HepG2 (cell line): ENCODE measurements at regions not wholly inside any gene's neighbourhood (a gene's known extent, or its start where the extent isn't known, plus 50 kb on each side); places are given as distances from the start of the nearest gene placed in this dataset.

Source experiments
- ATAC-seq: fragments of 200-7000 bp; cut with Tn5 transposase; 3 replicates; pipeline ENCODE4 v1.9.1; 2020; ENCODE audit warnings: mild to moderate bottlenecking, moderate library complexity
- BruUV-seq: library from RNA; stranded (reverse); fragments of 400-500 nt; replicated peaks from 2 replicates; lab custom pipeline; 2021; lab: Mats Ljungman, UMichigan
- CTCF ChIA-PET: fragments of 300-600 bp; formaldehyde crosslinking; extraction: SDS; loops from one replicate; lab custom pipeline; 2021; ENCODE audit warnings: low total read pairs, inconsistent platforms, low intra/inter-chr PET ratio; lab: Yijun Ruan, JAX
- POLR2A ChIA-PET: fragments of 350-600 bp; sonication (Branson Sonifier 250); formaldehyde crosslinking; loops from one replicate; lab custom pipeline; 2020; ENCODE audit warnings: antibody characterized with exemption, inconsistent platforms; lab: Yijun Ruan, JAX
- DNase-seq: peaks from one replicate; pipeline ENCODE4 v3.0.0-alpha.2; 2015; ENCODE audit warnings: low spot score
- FAIRE-seq: peaks from 3 replicates; lab custom pipeline; 2011; peaks lifted over from hg19 to GRCh38; lab: Jason Lieb, UNC
- H2AFZ ChIP-seq: one replicate; pipeline ENCODE4 v1.6.1; 2011; ENCODE audit warnings: low read length, inconsistent platforms
- H3K27ac ChIP-seq: fragments of 300-600 bp; 3 replicates; pipeline ENCODE4 v1.8.0; 2011; ENCODE audit warnings: mixed run types, mild to moderate bottlenecking, mixed read lengths, low read length, inconsistent platforms; ENCODE audit not compliant: insufficient read depth; ENCODE audit errors: extremely low read length
- H3K27me3 ChIP-seq, 2 experiments: fragments of 200-600 bp in 1 of 2; 2 replicates in 1 of 2; 3 replicates in 1 of 2; pipeline versions ENCODE4 v1.6.0 to v1.8.0; 2011; ENCODE audit warnings: low read length in 2 of 2, mild to moderate bottlenecking in 2 of 2, moderate library complexity in 2 of 2, inconsistent platforms in 1 of 2; ENCODE audit not compliant: insufficient read depth in 2 of 2, control insufficient read depth in 1 of 2
- H3K36me3 ChIP-seq, 2 experiments: fragments of 200-600 bp in 1 of 2; replicated peaks in 1 of 2; 2 replicates in 1 of 2; 3 replicates in 1 of 2; pipeline versions ENCODE4 v1.5.1 to v1.8.0; 2011; ENCODE audit warnings: low read length in 2 of 2, inconsistent platforms in 1 of 2; ENCODE audit not compliant: insufficient read depth in 2 of 2, control insufficient read depth in 1 of 2
- H3K4me1 ChIP-seq: 2 replicates; pipeline ENCODE4 v1.5.1; 2012; ENCODE audit warnings: low read length, inconsistent platforms; ENCODE audit not compliant: insufficient read depth
- H3K4me2 ChIP-seq: 2 replicates; pipeline ENCODE4 v1.6.0; 2011; ENCODE audit warnings: low read depth, low read length, inconsistent platforms
- H3K4me3 ChIP-seq, 3 experiments: fragments of 200-600 bp in 1 of 3; sonication (generic), shearing (Covaris generic) in 1 of 3; replicated peaks in 1 of 3; 2 replicates each; pipeline ENCODE4 v1.5.1; 2011 to 2016; ENCODE audit warnings: low read length in 3 of 3, inconsistent platforms in 2 of 3, low read depth in 2 of 3, mild to moderate bottlenecking in 2 of 3, control low read depth in 1 of 3, mixed read lengths in 1 of 3; ENCODE audit not compliant: insufficient read depth in 1 of 3
- H3K79me2 ChIP-seq: one replicate; pipeline ENCODE4 v1.6.1; 2011; ENCODE audit warnings: low read length, inconsistent platforms; ENCODE audit not compliant: insufficient read depth
- H3K9ac ChIP-seq: 2 replicates; pipeline ENCODE4 v1.6.0; 2011; ENCODE audit warnings: mild to moderate bottlenecking, low read depth, low read length, inconsistent platforms; ENCODE audit not compliant: insufficient read depth
- H3K9me3 ChIP-seq: 2 replicates; pipeline ENCODE4 v1.5.1; 2012; ENCODE audit warnings: mild to moderate bottlenecking, low read length
- H4K20me1 ChIP-seq: 2 replicates; pipeline ENCODE4 v1.6.0; 2011; ENCODE audit warnings: inconsistent platforms, mild to moderate bottlenecking, low read length, moderate library complexity; ENCODE audit not compliant: insufficient read depth
- HHEX ChIP-seq: IDR thresholded peaks from 2 replicates; pipeline ENCODE4 v1.6.1; 2016; ENCODE audit warnings: control low read depth
- KLF11 ChIP-seq: IDR thresholded peaks from 2 replicates; pipeline ENCODE4 v1.6.1; 2016; ENCODE audit warnings: missing compliant biosample characterization
- REPIN1 ChIP-seq: sonication (generic); formaldehyde crosslinking; IDR thresholded peaks from 2 replicates; pipeline ENCODE4 v1.8.0; 2022; ENCODE audit warnings: missing genetic modification reagents, low read depth, mild to moderate bottlenecking, borderline replicate concordance
- SAFB2 ChIP-seq: sonication (generic); formaldehyde crosslinking; IDR thresholded peaks from 2 replicates; pipeline ENCODE4 v1.5.1; 2020; ENCODE audit warnings: missing genetic modification reagents, low read depth, mild to moderate bottlenecking, borderline replicate concordance
- ZBTB7A ChIP-seq: sonication (generic); formaldehyde crosslinking; IDR thresholded peaks from 2 replicates; pipeline ENCODE4 v1.8.0; 2022; ENCODE audit warnings: mild to moderate bottlenecking, missing genetic modification reagents
- ZMYM4 ChIP-seq: sonication (generic); formaldehyde crosslinking; IDR thresholded peaks from 2 replicates; pipeline ENCODE4 v1.8.1; 2023; ENCODE audit warnings: mild to moderate bottlenecking, missing genetic modification reagents
- ZNF550 ChIP-seq: sonication (generic); formaldehyde crosslinking; IDR thresholded peaks from 2 replicates; pipeline ENCODE4 v1.4.0; 2020; ENCODE audit warnings: mild to moderate bottlenecking, missing genetic modification reagents, borderline replicate concordance
- ZNF660 ChIP-seq: sonication (generic); formaldehyde crosslinking; IDR thresholded peaks from 2 replicates; pipeline ENCODE4 v1.5.1; 2020; ENCODE audit warnings: mild to moderate bottlenecking, low read depth, missing genetic modification reagents, borderline replicate concordance
- ZNF782 ChIP-seq: sonication (generic); formaldehyde crosslinking; IDR thresholded peaks from 2 replicates; pipeline ENCODE4 v1.4.0; 2020; ENCODE audit warnings: missing genetic modification reagents, mild to moderate bottlenecking, borderline replicate concordance
- WGBS: methylation state at CpG from one replicate; pipeline ENCODE4 v1.1.6; 2017; ENCODE audit warnings: low lambda C conversion rate; 5-methylcytosine and 5-hydroxymethylcytosine counted together
- in situ Hi-C: cut with HindIII; loops from 2 replicates; pipeline ENCODE4 v1.10.0; 2017; ENCODE audit warnings: low pct_unique_long_range_greater_than_20kb; ENCODE audit not compliant: extremely low pct_ligation_motif_present
- intact Hi-C: fragments of 100-400 bp; cut with micrococcal nuclease; formaldehyde crosslinking; loops from one replicate; pipeline ENCODE4 v1.10.0; 2022; ENCODE audit not compliant: unreplicated experiment
- TF ChIP-seq, protein P1 (sequence below): sonication (generic); formaldehyde crosslinking; IDR thresholded peaks from 2 replicates; pipeline ENCODE4 v1.8.1; 2022; ENCODE audit warnings: low read depth, mild to moderate bottlenecking, missing genetic modification reagents

DNA sequence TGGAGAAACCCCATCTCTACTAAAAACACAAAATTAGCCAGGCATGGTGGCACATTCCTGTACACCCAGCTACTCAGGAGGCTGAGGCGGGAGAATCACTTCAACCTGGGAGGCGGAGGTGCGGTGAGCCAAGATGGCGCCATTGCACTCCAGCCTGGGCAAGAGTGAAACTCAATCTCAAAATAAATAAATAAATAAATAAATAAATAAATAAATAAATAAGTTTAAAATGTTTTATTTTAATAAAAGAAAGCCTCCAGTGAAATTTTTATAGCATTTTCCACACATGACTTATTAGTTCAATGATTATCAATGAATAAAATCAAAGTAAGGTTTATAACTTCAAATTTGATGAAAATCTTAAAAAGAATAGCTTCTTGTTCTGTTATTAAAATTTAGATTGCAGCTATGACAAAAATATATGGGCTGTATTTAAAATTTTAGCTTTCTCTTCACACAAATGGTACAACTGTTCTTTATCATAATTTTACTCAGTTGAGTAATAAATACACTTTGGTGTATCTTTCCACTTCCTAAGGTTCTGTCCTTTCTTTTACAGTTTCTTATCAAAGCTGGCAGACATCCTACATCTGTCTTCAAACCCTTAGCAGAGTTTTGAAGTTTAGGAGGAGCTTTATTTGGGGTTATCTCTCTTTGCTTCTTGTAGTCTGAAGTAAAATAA, 78.4 kb upstream of the ZSWIM2 start:
- Histone ChIP-seq H3K27ac (no peak overlapping the region), H2AFZ (no peak overlapping the region), H3K36me3 (no peaks in the 10 kb centered on the region), H3K4me1 (no peaks in the 10 kb centered on the region), H3K4me3 (no peak overlapping the region), H4K20me1 (no peaks in the 10 kb centered on the region), H3K79me2 (no peaks in the 10 kb centered on the region), H3K9ac (no peak overlapping the region), H3K27me3 (no peaks in the 10 kb centered on the region), H3K4me2 (no peak overlapping the region), H3K9me3 (no peaks in the 10 kb centered on the region)
- ATAC-seq (no peak), DNase-seq (no peak), FAIRE-seq (no peak)
- ChIA-PET CTCF (no interaction called here), POLR2A (no interaction called here)
- 77% methylated on average over 4 of the region's 4 CpGs for WGBS
- BruUV-seq = no TSS peak
- TF ChIP-seq KLF11 (CRISPR knock-in tag) = no peak
- intact Hi-C loops (no loop called here), in situ Hi-C loops (no loop called here)

DNA sequence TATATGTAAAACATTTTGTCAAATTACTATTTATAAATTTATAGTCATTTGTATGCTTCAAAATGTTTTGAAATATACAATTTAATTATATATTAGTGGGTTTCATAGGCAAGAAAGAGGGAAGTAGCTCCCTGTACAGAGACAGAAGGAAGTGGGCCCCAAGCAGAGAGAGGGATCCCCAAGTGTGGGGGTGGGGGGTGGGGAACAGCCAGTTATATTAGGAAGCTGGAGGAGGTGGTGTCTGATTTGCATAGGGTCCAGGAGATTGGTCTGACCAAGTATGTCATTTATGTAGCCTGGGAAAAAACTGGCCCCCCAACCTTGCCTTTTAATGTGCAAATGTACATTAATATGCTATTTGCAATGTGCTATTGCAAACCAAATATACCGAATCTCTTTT, 76.5 kb upstream of the ZSWIM2 start:
- ChIA-PET POLR2A (no interaction called here), CTCF (no interaction called here)
- in situ Hi-C loops = no loop called here
- intact Hi-C loops = no loop called here
- Histone ChIP-seq H3K27me3 (no peaks in the 10 kb centered on the region), H4K20me1 (no peaks in the 10 kb centered on the region), H3K9ac (no peak overlapping the region), H3K79me2 (no peaks in the 10 kb centered on the region), H3K4me1 (no peaks in the 10 kb centered on the region), H2AFZ (no peak overlapping the region), H3K9me3 (no peaks in the 10 kb centered on the region), H3K4me2 (no peak overlapping the region), H3K4me3 (no peak overlapping the region), H3K27ac (no peak overlapping the region), H3K36me3 (no peaks in the 10 kb centered on the region)
- no TSS peak for BruUV-seq
- ATAC-seq = no peak
- TF ChIP-seq REPIN1 (CRISPR knock-in tag) (no peak), SAFB2 (CRISPR knock-in tag) (no peak), ZBTB7A (no peak), HHEX (CRISPR knock-in tag) (no peak), ZNF782 (CRISPR knock-in tag) (no peak), ZNF660 (no peak), ZMYM4 (no peak), ZNF550 (no peak)
- TF ChIP-seq, protein P1, sequence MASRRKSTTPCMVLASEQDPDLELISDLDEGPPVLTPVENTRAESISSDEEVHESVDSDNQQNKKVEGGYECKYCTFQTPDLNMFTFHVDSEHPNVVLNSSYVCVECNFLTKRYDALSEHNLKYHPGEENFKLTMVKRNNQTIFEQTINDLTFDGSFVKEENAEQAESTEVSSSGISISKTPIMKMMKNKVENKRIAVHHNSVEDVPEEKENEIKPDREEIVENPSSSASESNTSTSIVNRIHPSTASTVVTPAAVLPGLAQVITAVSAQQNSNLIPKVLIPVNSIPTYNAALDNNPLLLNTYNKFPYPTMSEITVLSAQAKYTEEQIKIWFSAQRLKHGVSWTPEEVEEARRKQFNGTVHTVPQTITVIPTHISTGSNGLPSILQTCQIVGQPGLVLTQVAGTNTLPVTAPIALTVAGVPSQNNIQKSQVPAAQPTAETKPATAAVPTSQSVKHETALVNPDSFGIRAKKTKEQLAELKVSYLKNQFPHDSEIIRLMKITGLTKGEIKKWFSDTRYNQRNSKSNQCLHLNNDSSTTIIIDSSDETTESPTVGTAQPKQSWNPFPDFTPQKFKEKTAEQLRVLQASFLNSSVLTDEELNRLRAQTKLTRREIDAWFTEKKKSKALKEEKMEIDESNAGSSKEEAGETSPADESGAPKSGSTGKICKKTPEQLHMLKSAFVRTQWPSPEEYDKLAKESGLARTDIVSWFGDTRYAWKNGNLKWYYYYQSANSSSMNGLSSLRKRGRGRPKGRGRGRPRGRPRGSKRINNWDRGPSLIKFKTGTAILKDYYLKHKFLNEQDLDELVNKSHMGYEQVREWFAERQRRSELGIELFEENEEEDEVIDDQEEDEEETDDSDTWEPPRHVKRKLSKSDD (CRISPR knock-in tag) = no peak
- 0% methylated on average over 1 of the region's 1 CpG for WGBS
- no peak for FAIRE-seq
- no peak for DNase-seq
